Left lung (tissue), 4 donors: ENCODE measurements at regions not wholly inside any gene's neighbourhood (a gene's known extent, or its start where the extent isn't known, plus 50 kb on each side); places are given as distances from the start of the nearest gene placed in this dataset.
A peak's percentile ranks its signal among the peaks of the same experiment; 100 is the strongest.

Source experiments
- ATAC-seq: fragments of 200-7000 bp; cut with Tn5 transposase; one replicate; pipeline ENCODE4 v1.9.1; 2020; ENCODE audit warnings: moderate library complexity
- DNase-seq, 4 donors: peaks; one replicate each; pipeline ENCODE4 v3.0.0-alpha.2; 2013 to 2020
- H3K27ac ChIP-seq, 2 donors: fragments of 200-600 bp; sonication (generic) in 1 of 2; one replicate each; pipeline versions ENCODE4 v1.5.0 to v1.8.0; 2020 to 2021
- H3K27me3 ChIP-seq, 2 donors: fragments of 200-600 bp; sonication (generic) in 1 of 2; one replicate each; pipeline versions ENCODE4 v1.5.0 to v1.8.0; 2020 to 2021
- H3K36me3 ChIP-seq, 2 donors: fragments of 200-600 bp; sonication (generic) in 1 of 2; one replicate each; pipeline versions ENCODE4 v1.5.0 to v1.8.0; 2020 to 2021
- H3K4me1 ChIP-seq, 2 donors: fragments of 200-600 bp; one replicate each; pipeline ENCODE4 v1.8.0; 2021
- H3K4me3 ChIP-seq, 2 donors: fragments of 200-600 bp; sonication (generic) in 1 of 2; one replicate each; pipeline versions ENCODE4 v1.5.0 to v1.8.0; 2020 to 2021; ENCODE audit warnings: mild to moderate bottlenecking in 1 of 2
- H3K9me3 ChIP-seq, 2 donors: fragments of 200-600 bp; sonication (generic) in 1 of 2; one replicate each; pipeline versions ENCODE4 v1.5.0 to v1.8.0; 2020 to 2021
- CTCF ChIP-seq, 2 donors: fragments of 200-600 bp; sonication (generic) in 1 of 2; IDR thresholded peaks; one replicate each; pipeline versions ENCODE4 v1.5.0 to v1.8.0; 2021; ENCODE audit warnings: antibody characterized with exemption in 2 of 2
- intact Hi-C, 2 donors: fragments of 100-400 bp; cut with DNase I; formaldehyde crosslinking; loops; one replicate each; pipeline versions ENCODE4 v1.11.2 to v1.14.2; 2022
- donor health status: DM: no; HTN: yes; CAD: no.
- donor health status: DM: no; HTN: no; CAD: no.

GRCh38 chr4:146059151-146059550, 116.4 kb upstream of the LSM6 start:
- Histone ChIP-seq H3K4me3 (no peak overlapping the region), H3K27ac (peak overlapping the region in 1 of 2 donors; percentile 41), H3K9me3 (no peaks in the 10 kb centered on the region), H3K36me3 (no peaks in the 10 kb centered on the region), H3K27me3 (no peaks in the 10 kb centered on the region), H3K4me1 (peaks cover 0 to 5% of the 10 kb centered on the region in 2 donors)
- ATAC-seq (no peak), DNase-seq (no peak)
- TF ChIP-seq CTCF (IDR thresholded peaks at IDR 0.05), result no peak
- intact Hi-C loops, result no loop called here

GRCh38 chr4:146058531-146058930, 117.0 kb upstream of the LSM6 start:
- peaks cover 0 to 5% of the 10 kb centered on the region in 2 donors for H3K4me1 ChIP-seq
- no peaks in the 10 kb centered on the region for H3K9me3 ChIP-seq
- DNase-seq (no peak), ATAC-seq (no peak)
- TF ChIP-seq CTCF (IDR thresholded peaks at IDR 0.05), result no peak
- H3K36me3 ChIP-seq, result no peaks in the 10 kb centered on the region
- intact Hi-C loops, result no loop called here
- no peaks in the 10 kb centered on the region for H3K27me3 ChIP-seq
- H3K27ac ChIP-seq, result no peak overlapping the region
- no peak overlapping the region for H3K4me3 ChIP-seq

- intact Hi-C loops, result no loop called here
- DNase-seq (no peak), ATAC-seq (no peak)
- Histone ChIP-seq H3K27ac (no peak overlapping the region), H3K4me3 (no peak overlapping the region), H3K36me3 (no peaks in the 10 kb centered on the region), H3K27me3 (no peaks in the 10 kb centered on the region), H3K9me3 (no peaks in the 10 kb centered on the region), H3K4me1 (peaks cover 0 to 5% of the 10 kb centered on the region in 2 donors)
- no peak for TF ChIP-seq CTCF (IDR thresholded peaks at IDR 0.05)
These were observed 116.1 kb upstream of the ZNF827 start for GRCh38 chr4:146054676-146055075.

GRCh38 chr4:146053891-146054290, 115.3 kb upstream of the ZNF827 start:
- intact Hi-C loops, result no loop called here
- Histone ChIP-seq H3K27me3 (no peaks in the 10 kb centered on the region), H3K36me3 (no peaks in the 10 kb centered on the region), H3K27ac (no peak overlapping the region), H3K4me1 (peaks cover 0 to under 1% of the 10 kb centered on the region in 2 donors), H3K4me3 (no peak overlapping the region), H3K9me3 (no peaks in the 10 kb centered on the region)
- DNase-seq, result no peak
- ATAC-seq, result no peak
- no peak for TF ChIP-seq CTCF (IDR thresholded peaks at IDR 0.05)

GRCh38 chr4:146051728-146052391, 113.2 kb upstream of the ZNF827 start:
- Histone ChIP-seq H3K4me3 (no peak overlapping the region), H3K36me3 (no peaks in the 10 kb centered on the region), H3K27ac (no peak overlapping the region), H3K9me3 (peaks cover 0 to 8% of the 10 kb centered on the region in 2 donors), H3K4me1 (no peaks in the 10 kb centered on the region), H3K27me3 (no peaks in the 10 kb centered on the region)
- intact Hi-C loops, result no loop called here
- no peak for TF ChIP-seq CTCF (IDR thresholded peaks at IDR 0.05)
- ATAC-seq (no peak), DNase-seq (no peak)
